T47D (cell line): ENCODE measurements at regions not wholly inside any gene's neighbourhood (a gene's known extent, or its start where the extent isn't known, plus 50 kb on each side); places are given as distances from the start of the nearest gene placed in this dataset.
"Not testable (repeated sequence)": the region's sequence is repeated elsewhere in the genome, so short reads cannot be mapped to it uniquely, and the experiment has no call there.

Experiments used
- DNase-seq, 2 experiments: peaks; one replicate each; pipeline versions ENCODE4 v3.0.0 to v3.0.0-alpha.2; 2011 to 2012; ENCODE audit warnings: low read depth in 1 of 2, low spot score in 1 of 2
- JUND ChIP-seq: IDR thresholded peaks from 2 replicates; pipeline ENCODE4 v1.6.1; 2012; ENCODE audit warnings: low read depth
- in situ Hi-C: cut with HindIII; loops from 2 replicates; pipeline ENCODE4 v1.10.0; 2016; ENCODE audit warnings: low sequenced_read_pairs, low pct_unique_long_range_greater_than_20kb

DNA sequence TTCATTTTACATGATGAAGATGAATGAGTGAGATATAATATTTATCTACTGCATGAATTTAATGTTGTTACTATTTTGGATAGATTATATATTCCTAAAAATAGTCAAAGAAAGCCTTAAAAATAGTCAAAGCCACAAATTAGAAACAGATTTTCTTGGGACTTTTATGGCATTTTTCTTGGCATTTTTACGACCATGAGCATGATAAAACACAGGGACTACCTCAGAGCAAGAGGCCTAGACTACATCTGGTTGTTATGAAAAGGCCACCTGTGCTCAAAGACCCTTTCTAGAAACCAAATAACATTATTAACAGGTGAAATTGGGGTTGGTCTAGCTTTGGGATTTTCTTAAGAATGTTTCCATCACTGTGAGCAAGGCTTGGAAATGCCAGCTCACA is 281.0 kb downstream of the OXSM start:
- in situ Hi-C loops: no loop called here
- no peak for TF ChIP-seq JUND

DNA sequence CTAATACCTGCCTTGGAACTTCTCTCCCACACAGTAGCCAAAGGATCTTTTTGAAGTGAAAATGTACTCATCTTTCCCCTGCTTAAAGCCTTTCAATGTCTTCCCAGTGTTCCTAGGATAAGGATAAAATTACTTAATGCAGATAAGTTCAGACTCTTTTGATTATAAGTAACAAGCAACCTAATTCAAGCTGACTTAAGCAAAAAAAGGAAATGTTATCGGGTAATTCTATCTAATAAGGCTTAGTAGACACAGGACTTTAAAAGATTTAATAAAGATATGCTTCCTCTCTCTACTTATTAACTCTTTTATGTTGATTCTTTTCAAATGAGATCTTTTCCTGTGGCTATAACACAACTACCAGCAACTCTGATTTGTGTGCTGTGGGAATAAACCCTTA is 284.2 kb downstream of the OXSM start:
- in situ Hi-C loops: no loop called here
- DNase-seq: no peak
- TF ChIP-seq JUND: no peak

More for the DNA sequence above, 281.0 kb downstream of the OXSM start:
- no peak for DNase-seq

DNA sequence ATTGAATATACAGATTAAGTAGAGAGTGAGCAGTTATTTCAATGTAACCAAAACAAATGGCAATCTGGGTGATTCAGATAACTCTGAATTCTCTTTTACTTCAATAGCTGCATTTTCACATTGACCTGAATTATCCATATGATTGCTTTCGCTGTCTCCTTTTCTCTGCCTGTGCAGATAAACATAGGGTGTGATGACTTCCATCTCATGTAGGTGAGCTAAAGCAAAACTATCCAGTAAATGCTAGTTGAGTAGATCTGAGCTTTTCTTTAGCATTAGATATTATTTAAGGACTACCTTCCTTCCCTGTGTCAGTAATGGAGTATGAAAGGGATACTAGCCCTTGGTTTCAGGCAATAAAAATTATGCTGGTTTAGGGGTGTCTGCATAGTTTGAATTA is 288.6 kb downstream of the OXSM start:
- in situ Hi-C loops: no loop called here
- DNase-seq: no peak
- TF ChIP-seq JUND: no peak

DNA sequence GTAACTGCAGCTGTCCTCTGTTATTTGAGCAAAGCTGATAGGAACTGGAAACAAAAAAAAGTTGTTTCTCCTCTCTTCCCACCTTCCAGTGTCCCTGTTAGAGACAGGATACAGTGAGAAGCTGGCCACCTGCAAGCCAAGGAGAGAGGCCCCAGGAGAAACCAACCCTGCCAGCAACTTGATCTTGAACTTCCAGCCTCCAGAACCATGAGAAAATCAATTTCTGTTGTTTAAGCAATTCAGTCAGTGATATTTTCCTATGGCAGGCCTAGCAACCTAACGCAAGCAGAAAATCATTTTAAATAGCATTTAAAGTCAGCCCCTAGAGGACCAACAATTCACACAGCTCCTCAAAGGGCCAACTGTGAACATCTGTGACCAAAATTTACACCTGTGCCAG is 291.3 kb downstream of the OXSM start:
- no peak for TF ChIP-seq JUND
- DNase-seq: no peak
- in situ Hi-C loops: no loop called here

DNA sequence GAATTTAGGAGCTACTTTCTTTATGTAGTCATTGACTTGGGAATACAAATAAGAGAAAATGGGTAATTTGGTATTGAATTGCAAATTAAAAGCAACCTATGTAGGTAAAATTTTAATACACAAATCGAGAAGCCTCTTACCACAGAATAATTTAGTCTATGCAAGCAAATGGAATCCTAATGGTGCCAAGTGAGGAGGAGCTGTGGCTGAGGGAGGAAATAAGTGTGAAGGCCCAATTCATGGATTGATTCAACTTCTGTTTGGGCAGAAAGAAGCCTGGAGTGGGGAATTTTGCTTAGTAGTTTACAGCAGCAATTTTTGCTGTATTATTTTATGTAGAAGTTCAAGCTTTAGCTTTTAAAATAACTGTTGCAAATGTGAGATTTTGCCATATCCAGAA is 291.9 kb downstream of the OXSM start:
- TF ChIP-seq JUND: no peak
- in situ Hi-C loops: no loop called here
- no peak for DNase-seq

DNA sequence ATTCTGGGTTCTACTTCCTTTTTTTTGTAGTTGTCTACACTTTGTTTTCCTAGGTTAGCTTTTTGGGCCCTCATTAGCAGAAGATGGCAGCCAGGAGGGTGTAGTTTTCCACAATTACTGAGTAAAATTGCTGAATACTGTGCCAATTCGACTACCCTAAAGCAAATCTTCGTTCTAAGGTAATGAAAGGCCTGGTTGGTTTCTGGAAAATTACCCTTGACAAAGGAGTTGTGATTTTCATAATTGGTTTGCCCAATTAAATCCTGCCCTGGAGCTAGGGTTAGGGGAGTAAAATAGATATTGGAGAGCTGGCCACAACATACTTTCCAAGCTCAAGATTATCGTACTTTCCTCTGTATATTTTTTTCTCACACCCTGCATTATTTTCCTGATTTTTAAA is 293.0 kb downstream of the OXSM start:
- in situ Hi-C loops: no loop called here
- DNase-seq: no peak
- TF ChIP-seq JUND: no peak

DNA sequence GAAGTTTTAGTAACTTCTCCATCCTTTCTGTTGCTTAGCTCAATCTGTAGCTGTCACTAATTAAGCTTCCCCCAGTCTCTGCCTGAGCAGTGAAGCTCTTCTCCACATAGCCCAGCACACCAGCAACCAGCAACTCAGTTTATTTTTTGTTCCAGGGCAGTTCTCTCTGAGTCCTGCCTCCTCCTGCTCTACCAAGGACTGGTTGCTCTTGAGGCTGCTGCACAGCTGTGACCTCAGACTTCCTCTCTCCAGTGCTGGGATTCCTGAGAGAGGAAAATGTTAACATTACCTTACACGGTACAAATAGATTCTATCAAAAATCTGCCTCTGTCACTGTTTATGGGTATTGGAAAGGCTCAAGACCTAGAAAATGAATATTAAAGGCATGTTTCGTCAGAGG is 294.7 kb downstream of the OXSM start:
- DNase-seq: no peak
- no peak for TF ChIP-seq JUND
- in situ Hi-C loops: no loop called here

DNA sequence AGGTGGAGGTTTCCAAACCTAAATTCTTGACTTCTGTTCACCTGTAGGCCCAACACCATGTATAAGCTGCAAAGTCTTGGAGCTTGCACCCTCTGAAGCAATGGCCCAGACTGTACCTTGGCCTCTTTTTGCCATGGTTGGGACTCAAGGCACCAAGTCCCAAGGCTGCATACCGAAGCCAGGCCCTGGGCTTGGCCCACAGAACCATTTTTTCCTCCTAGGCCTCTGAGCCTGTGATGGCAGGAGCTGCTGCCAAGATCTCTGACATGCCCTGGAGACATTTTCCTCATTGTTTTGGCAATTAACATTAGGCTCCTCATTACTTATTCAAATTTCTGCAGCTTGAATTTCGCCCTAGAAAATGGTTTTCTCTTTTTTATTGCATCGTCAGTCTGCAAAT is 297.9 kb downstream of the OXSM start:
- DNase-seq: no peak
- no peak for TF ChIP-seq JUND
- in situ Hi-C loops: no loop called here

DNA sequence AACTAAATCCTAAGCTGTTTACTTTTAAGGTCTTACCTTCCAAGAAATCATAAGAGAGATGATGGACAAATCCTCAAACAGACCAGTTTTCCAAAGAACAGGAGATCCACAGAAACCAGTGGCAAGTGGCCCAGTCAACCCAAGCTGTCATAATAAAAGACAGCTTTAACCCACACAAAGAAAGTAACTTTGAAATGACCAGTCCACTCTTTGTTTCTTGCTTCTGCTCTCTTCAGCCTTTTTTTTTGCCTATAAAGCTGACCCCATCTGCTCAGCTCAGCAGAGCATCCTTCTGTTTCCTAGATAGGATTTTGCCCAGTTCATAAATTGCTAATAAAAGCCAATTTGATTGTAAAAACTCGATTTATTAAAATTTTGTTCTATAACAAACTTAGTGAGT is 299.4 kb downstream of the OXSM start:
- in situ Hi-C loops: no loop called here
- no peak for DNase-seq
- no peak for TF ChIP-seq JUND

DNA sequence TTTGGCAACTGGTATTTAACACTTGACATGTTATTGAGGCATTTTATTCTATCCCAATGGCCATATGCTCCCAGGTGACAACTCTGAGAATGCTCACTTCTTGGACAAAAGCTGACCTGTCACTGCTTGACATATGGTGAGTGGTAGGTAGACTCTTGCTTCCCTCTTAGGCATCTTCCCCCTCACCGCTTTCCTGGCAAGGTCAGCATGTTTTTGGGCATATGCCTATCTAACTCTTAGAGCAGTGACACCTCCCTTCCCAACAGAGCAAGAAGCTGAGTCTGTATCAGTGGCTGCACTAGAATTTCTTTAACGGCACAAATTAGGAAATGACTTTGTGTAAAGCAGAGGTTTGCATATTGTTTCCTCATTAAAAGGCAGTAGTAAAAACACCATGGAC is 300.7 kb downstream of the OXSM start:
- TF ChIP-seq JUND: no peak
- no peak for DNase-seq
- in situ Hi-C loops: no loop called here

DNA sequence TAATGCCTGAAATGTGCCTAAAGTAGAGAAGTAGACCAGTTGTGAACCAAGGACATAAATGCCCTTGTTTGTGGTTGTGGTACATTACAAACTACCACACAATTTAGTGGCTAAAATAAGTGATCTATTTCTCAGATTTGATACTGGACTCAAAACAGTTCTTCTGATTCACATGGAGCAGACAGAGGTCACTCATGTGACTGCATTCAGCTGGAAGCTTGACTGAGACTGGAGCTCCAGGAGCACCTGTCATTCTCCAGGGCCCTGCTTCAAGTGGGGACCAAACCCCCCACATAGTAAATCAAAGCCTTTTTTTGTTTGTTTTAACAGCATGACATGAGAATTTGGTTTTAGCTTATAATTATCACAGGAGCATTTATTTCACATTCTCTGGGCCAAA is 301.2 kb downstream of the OXSM start:
- in situ Hi-C loops: no loop called here
- no peak for TF ChIP-seq JUND
- DNase-seq: no peak

DNA sequence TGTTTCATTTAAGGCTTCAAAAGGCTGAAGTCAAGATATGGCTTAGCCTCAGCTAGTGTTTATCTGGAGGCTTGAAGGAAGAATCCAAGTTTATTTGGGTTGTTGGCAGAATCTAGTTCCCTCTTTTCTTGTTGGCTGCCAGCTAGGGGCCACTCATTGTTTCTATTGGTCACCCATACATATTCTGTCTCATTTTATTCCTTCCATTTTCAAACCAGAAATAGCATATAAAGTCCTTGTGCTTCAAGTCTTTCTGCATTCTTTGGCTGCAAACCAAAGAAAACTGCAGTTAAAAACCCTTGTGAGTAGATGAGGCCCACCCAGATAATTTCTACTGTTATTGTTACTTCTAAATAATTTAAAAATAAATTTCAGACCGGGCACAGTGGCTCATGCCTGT is 301.7 kb downstream of the OXSM start:
- DNase-seq: no peak
- in situ Hi-C loops: no loop called here

DNA sequence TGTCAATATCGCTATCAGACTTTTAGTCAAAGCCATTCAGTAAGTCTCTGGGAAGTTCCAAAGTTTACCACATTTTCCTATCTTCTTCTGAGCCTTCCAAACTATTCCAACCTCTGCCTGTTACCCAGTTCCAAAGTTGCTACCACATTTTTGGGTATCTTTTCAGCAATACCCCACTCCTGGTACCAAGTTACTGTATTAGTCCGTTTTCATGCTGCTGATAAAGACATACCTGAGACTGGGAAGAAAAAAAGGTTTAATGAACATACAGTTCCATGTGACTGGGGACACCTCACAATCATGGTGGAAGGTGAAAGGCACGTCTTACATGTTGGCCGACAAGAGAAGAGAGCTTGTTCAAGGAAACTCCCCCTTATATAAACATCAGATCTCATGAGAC is 307.2 kb downstream of the OXSM start:
- in situ Hi-C loops, DNase-seq: not testable (repeated sequence)

More for the DNA sequence above, 301.7 kb downstream of the OXSM start:
- no peak for TF ChIP-seq JUND

DNA sequence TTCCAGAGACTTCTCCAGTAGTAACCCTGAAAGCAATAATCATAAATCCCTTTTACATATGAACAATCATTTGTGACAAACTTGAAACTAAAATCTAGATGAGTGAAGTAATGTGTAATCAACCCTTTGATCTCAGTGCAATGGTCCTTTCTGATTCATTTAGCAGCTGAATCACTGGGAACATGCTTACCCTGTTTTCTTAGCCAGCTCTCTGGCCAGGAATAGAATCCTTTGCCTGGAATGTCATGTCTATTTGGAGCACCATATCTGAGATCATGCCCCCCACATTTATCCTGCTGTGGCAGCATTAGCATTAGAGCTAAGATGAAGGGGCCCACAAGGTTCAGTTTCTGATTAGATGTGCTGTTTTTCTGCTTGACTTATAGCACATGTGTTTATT is 309.8 kb downstream of the OXSM start:
- no peak for TF ChIP-seq JUND
- DNase-seq: no peak
- in situ Hi-C loops: no loop called here

DNA sequence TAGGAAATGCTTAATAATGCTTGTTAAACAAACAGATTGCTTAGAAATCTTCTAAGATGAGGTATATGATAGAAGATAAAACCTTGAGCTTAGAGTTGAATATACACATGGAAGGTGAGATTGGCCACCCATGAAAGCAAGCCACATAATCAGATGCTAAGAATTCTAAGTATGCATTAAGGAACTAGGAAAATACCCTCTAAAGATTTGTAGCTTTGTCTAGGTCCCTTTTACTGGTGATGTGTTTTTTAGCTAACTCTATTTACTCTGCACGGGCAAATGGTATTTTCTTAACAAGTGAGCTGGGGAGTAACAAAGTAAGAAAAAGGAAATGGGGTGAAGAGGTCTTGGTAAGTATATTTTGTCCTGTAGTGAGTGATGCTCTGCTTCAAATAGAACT is 310.3 kb downstream of the OXSM start:
- in situ Hi-C loops: no loop called here
- no peak for DNase-seq
- no peak for TF ChIP-seq JUND
